HG02571 (cell line): ENCODE measurements at regions not wholly inside any gene's neighbourhood (a gene's known extent, or its start where the extent isn't known, plus 50 kb on each side); places are given as distances from the start of the nearest gene placed in this dataset.
"Not testable (repeated sequence)": the region's sequence is repeated elsewhere in the genome, so short reads cannot be mapped to it uniquely, and the experiment has no call there.

Experiments used
- ATAC-seq: cut with Tn5 transposase; IDR thresholded peaks from one replicate; pipeline ENCODE4 v1.9.1; 2021; ENCODE audit warnings: mild to moderate bottlenecking, moderate library complexity; ENCODE audit not compliant: unreplicated experiment

- ATAC-seq = no peak
These were observed 462.0 kb upstream of the RUNX1 start for GRCh38 chr21:35510957-35511695.

- ATAC-seq = no peak
These were observed 461.2 kb upstream of the RUNX1 start for GRCh38 chr21:35510294-35510693.

GRCh38 chr21:35509001-35509704 lies 460.1 kb upstream of the RUNX1 start:
- ATAC-seq = no peak

- ATAC-seq = no peak
These were observed 459.2 kb upstream of the RUNX1 start for GRCh38 chr21:35508139-35508888.

GRCh38 chr21:35507181-35507759 lies 458.2 kb upstream of the RUNX1 start:
- ATAC-seq = no peak

GRCh38 chr21:35506771-35507170 lies 457.7 kb upstream of the RUNX1 start:
- ATAC-seq = no peak

GRCh38 chr21:35506352-35506751 lies 457.2 kb upstream of the RUNX1 start:
- no peak for ATAC-seq

- no peak for ATAC-seq
These were observed 455.9 kb upstream of the RUNX1 start for GRCh38 chr21:35504951-35505466.

- no peak for ATAC-seq
These were observed 455.2 kb upstream of the RUNX1 start for GRCh38 chr21:35504277-35504676.

- ATAC-seq = no peak
These were observed 454.6 kb upstream of the RUNX1 start for GRCh38 chr21:35503671-35504070.

GRCh38 chr21:35502821-35503220 lies 453.7 kb upstream of the RUNX1 start:
- no peak for ATAC-seq

- ATAC-seq = not testable (repeated sequence)
These were observed 448.4 kb upstream of the RUNX1 start for GRCh38 chr21:35497522-35497921.

- no peak for ATAC-seq
These were observed 443.0 kb upstream of the RUNX1 start for GRCh38 chr21:35491920-35492678.

GRCh38 chr21:35491114-35491513 lies 442.0 kb upstream of the RUNX1 start:
- no peak for ATAC-seq

- no peak for ATAC-seq
These were observed 440.4 kb upstream of the RUNX1 start for GRCh38 chr21:35489389-35489980.

GRCh38 chr21:35488946-35489345 lies 439.8 kb upstream of the RUNX1 start:
- no peak for ATAC-seq

- no peak for ATAC-seq
These were observed 436.3 kb upstream of the RUNX1 start for GRCh38 chr21:35485364-35485763.

- ATAC-seq = no peak
These were observed 435.7 kb upstream of the RUNX1 start for GRCh38 chr21:35484851-35485250.

GRCh38 chr21:35484032-35484431 lies 434.9 kb upstream of the RUNX1 start:
- no peak for ATAC-seq
